ENCODE measurements at regions not wholly inside any gene's neighbourhood (a gene's known extent, or its start where the extent isn't known, plus 50 kb on each side); places are given as distances from the start of the nearest gene placed in this dataset.

DNA sequence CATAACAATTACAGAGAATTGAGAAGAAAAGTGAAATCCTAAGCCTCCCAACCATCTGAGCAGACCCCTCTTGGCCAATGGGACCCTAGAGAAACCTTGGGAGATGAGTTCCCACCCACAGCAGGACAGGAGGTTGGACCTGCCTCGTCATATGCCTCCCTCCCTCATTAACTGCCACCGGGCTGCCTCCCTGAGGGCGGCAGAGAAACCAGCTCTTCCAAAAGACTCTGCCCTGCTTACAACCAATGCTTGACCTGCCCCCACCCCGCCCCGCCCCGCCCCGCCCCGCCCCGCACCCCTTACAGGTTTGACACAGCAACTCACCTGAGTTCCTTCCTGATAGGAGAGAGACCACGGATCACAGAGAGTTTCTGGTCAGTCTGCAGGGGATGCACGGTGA is 86.1 kb downstream of the ADRA2C start:
- DNase-seq (ENCODE audit: low spot score) = no peak

DNA sequence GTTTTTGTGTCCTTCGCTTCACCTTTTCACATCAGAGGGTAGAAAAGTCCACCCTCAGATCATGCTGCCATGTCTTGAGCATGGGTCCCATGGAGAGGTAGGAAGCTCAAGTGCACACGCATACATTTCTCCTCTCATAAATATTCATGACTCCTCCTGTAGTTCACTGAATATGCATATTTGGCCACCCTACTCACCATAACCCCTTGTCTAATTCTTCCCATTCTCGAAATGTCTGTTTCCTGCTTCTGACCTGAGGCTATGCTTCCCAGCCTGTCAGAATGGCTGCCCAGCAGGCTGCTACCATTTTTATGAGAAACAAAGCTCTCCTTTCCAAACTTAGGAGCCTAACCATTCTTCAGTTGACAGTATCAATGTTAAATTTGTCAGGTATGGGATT is 86.5 kb downstream of the ADRA2C start:
- DNase-seq (ENCODE audit: low spot score) = no peak

DNA sequence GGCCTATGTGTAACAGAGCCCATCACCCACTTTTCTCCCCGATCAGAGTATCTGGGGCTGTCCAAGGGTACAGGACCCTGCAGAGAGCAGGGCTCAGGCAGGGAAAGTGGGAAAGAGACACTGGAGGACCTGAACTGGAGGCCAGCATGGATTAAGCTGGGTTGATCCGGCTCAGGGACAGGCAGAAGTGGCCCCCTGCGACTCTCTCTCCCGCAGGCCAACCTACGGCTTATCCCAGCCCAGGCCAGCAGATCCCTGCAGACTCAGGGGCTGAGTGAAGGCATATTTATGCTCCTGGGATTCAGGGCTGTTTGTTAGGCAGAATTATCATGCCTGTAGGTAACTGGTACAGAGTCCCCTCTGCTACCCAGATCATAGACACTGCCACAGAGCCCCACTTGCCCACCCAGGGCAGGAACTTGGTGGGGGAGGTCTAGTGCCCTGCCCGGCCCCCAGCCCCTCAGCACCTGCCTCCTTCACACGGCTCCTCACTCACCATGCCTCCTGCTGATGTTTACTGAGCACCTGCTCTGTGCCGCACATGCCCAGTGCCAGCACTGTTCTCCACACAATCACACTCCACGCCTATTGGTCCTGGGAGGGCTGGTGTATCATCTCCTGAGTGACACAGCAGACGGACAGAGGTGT is 87.3 kb downstream of the ADRA2C start:
- no peak for DNase-seq (ENCODE audit: low spot score)

DNA sequence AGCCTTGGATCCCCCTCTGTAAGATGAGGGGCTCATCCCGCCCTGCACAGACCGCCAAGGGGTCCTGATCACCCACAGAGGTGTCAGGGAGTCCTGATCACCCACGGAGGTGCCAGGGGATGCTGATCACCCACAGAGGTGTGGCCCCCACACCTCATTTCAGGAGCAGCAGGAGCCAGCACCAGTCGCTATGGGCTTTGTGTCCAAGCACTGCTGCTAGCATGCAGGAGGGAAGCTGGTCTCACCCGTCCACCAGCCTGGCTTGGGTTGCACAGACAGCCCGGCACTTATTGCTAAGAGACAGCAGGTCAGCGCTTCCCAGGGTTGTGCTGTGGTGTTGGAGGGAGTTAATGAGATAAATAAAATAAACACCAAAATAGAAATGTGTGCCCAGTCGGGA is 88.5 kb downstream of the ADRA2C start:
- DNase-seq (ENCODE audit: low spot score) = no peak

DNA sequence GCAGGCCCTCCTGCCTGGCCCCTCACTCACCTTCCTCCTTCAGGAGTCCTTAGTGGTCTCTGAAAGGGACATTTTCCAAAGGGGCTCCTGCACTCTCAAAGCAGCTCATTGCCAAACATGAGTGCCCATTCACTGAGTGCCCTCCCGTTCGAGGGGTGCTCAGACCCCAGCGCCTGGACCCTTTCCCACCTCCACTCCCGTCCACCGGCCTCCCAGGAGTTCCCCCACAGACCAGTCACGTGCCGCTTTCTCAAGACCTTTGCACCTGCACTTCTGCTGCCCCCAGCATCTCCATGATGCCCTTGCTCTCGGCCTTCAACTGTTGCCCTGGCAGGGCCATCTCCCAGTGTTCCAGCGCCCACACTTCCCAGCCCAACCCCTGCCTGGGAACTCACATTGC is 89.5 kb downstream of the ADRA2C start:
- no peak for DNase-seq (ENCODE audit: low spot score)

DNA sequence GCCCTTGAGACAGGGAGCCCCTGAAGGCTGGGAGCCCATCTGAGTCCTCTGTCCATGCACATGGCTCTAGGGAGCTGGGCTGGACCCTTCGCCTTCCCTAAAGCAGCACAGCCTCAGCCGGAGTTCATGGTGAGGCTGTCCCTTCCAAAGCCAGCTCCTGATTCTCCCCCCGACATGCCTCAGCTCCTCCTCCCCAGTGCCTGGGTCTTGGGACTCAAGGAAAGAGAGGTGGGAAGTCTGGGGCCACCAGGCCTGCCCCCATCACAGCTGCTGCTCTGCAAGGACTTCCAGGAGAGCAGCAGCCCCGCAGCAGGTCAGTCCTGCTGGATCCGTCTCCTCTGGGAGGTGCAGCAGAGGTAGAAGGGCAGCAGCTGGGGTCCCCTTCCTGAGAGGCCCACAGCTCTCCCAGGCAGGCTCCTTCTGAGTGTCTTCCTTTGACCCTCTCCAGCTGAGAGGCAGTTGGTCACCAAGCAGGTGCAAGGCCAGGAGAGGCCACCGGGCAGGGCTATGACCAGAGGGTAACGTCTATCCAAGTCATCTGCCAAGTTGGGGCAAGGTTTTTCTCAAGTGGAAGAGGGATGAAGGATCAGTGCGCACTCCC is 90.5 kb downstream of the ADRA2C start:
- DNase-seq (ENCODE audit: low spot score) = no peak

DNA sequence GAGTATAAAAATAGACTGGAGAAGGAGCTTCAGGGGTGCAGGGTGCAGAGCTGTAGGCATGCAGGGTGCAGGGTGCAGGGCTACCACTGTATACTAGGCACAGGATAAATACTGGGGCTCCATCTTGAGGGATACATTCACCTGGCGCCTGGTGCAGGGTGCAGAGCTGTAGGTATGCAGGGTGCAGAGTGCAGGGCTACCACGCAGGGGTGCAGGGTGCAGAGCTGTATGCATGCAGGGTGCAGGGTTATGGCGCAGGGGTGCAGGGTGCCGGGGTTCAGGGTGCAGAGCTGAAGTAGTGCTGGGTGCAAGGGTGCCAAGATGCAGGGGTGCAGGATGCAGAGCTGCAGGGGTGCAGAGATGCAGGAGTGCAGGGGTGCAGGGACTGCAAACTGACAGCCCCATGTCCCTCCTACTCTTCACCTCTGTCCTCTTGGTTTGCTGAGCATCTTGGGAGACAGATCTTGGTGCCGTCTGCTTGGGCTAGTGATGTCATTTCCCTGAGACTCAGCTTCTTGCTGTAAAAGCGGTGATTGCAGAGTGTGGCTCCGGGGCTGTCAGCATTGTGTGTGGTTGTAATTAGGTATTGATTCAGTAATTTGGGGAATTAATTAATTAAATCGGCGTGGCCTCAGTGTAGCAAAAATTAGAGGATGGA is 91.2 kb downstream of the ADRA2C start:
- no peak for DNase-seq (ENCODE audit: low spot score)

DNA sequence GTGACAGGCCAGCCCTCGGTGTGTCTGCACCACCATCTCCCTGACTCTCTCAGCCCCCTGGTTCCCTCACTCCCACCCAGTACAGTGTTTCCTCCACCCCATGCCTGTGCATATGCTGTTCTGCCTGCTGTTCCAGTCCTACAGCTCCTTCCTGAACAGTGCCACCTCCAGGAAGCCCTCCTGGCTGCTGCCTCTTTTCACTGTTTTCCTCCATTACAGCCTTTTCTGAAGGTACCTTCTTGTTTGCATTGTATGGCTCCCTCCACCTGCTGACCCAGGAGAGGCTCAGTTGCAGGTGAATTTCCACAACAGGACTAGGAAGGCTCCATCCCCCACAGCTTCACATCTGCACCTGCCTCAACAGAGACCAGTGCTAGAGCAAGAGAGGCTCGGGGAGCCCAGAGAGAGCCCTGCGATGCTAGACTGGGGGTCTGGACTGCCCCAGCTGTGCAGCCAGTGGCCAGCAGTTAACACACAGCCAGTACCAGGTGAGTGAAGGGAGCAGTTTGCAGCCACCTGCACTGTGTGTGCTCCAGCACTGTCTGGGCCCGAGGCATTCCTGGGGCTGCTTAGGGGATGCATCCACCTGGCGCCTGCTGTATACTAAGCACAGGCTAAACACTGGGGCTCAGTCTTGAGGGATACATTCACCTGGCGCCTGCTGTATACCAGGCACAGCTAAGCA is 92.0 kb downstream of the ADRA2C start:
- no peak for DNase-seq (ENCODE audit: low spot score)

DNA sequence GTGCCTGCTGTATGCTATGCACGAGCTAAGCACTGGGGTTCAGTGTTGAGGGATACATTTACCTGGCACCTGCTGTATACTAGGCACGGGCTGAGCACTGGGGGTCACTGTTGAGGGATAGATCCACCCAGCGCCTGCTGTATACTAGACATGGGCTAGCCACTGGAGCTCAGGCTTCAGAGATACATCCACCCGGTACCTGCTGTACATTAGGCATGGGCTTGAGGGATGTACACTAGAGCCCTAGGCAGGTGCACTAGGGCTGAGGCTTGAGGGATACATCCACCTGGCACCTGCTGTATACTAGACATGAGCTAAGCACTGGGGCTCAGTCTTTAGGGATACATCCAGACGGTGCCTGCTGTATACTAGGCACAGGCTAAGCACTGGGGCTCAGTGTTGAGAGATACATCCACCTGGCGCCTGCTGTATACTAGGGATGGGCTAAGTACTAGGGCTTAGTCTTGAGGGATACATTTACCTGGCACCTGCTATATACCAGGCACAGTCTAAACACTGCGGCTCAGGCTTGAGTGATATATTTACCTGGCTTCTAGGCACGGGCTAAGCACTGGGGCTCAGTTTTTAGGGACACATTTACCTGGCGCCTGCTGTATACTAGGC is 92.7 kb downstream of the ADRA2C start:
- no peak for DNase-seq (ENCODE audit: low spot score)

DNA sequence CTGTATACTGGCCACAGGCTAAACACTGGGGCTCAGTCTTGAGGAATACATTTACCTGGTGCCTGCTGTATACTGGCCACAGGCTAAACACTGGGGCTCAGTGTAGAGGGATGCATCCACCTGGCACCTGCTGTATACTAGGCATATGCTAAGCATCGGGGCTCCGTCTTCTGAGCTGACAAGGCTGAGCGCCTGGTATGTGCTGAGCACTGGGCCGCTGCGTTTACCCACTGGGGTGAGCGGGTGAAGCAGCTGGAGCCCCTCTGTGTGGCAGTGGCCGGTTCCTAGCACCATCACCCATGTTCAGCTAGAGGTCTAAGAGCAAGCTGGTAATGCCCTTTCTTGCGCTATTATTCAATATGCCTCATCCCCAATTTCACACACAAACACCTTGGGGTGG is 93.4 kb downstream of the ADRA2C start:
- DNase-seq (ENCODE audit: low spot score) = no peak

DNA sequence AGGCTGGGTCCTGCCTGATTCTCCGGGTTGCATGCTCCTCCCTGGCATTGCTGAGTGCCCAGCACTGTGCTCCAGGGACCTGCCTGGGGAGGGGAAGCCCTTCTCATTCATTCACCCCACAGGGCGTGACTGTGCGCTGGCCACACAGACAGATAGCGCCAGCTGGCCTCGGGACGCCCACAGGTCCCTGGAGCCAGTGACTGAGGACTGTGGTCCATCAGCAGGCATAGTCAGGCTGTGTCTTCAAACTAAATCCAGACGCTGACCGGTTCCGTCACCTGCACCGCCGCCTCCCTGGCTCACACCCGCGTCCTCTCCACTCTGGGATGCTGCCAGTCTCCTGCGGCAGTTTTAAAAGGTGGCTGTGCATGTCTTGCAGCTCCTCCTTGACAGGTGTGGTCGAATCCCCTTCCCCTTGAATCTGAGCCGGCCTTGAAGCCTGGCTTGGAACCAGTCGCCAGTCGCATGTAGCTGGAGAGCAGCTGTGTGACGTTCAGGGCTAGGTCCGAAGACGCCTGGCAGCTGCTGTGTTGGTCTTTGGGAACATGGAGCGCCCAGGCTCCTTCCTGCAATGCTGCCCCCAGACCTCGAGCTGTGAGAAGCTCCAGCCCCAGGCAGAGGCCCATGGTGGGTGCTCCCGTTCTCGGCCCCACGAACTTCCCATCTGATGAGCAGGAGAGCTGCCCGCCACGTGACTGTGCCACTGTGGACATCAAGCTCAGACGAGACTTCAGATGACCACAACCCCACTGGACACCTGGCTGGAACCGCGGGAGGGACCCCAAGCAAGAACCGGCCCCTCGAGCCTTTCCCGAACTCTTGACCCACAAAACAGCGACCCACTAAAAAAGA is 94.1 kb downstream of the ADRA2C start:
- DNase-seq (ENCODE audit: low spot score) = no peak

DNA sequence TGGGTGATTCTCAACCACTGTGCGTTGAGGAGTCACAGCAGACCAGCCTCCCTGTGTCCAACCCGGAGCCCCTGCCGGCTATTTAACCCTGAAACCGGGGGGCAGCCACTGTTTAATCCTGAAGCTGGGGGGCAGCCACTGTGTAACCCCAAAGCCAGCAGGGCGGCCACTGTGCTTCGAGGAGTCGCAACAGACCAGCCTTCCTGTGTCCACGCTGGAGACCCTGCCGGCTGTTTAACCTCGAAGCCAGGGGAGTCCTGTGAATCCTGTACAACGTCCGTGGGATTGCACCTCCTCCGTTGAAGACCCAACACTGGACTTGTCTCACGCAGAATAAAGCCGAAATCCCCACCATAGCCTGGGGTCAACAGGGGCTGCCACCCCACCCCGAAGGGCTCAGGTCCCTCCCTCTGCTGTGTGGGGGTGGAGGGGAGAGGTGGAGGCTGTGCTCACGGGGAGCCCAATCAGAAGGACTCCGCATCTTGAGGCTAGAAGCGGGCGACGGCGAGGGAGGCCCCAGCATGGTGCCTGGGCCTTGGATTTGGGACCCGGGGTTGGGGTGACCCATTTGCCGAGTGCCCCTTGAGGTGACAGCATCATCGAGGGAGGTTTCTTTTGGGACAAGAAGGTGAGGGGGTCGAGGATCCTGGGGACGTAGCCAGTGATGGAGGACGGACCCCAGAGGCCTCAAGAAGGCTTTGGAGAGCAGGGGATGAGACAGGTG is 94.9 kb downstream of the ADRA2C start:
- DNase-seq (ENCODE audit: low spot score) = no peak

DNA sequence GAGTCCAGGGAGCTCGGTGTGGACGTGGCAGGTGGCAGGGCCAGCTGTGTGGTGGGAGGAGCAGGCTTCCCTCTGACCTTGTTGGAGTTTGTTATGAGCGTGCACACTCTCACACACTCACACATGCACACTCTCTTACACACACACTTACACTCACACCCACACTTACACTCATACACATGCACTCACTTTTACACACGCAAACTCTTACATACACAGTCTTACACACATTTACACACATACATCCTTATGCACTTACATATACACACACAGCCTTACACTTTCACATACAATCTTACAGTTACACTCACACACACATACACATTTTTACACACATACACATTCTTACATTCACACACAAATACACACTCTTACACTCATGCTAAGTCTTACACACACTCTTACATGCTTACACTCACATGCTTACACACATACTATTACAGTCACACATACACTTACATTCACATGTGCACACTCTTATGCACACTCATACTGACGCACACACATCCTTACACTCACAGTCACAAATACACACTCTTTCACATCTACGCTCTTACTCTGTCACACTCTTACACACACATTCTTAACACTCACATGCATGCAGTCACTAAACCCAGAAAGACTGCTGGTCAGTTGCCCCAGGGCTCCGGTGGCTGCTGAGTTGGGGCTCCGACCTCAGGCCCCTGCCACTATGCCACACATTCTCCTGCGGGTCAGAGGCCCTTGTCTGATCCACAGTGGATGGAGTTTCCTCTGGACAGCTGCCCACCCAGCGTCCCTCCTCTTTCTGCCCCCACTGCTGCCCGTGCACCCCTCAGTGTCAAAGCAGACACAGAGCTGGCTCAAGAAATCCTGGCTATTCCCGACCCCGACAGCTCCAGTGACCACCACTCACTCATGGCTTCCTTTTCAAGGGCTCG is 95.8 kb downstream of the ADRA2C start:
- no peak for DNase-seq (ENCODE audit: low spot score)

DNA sequence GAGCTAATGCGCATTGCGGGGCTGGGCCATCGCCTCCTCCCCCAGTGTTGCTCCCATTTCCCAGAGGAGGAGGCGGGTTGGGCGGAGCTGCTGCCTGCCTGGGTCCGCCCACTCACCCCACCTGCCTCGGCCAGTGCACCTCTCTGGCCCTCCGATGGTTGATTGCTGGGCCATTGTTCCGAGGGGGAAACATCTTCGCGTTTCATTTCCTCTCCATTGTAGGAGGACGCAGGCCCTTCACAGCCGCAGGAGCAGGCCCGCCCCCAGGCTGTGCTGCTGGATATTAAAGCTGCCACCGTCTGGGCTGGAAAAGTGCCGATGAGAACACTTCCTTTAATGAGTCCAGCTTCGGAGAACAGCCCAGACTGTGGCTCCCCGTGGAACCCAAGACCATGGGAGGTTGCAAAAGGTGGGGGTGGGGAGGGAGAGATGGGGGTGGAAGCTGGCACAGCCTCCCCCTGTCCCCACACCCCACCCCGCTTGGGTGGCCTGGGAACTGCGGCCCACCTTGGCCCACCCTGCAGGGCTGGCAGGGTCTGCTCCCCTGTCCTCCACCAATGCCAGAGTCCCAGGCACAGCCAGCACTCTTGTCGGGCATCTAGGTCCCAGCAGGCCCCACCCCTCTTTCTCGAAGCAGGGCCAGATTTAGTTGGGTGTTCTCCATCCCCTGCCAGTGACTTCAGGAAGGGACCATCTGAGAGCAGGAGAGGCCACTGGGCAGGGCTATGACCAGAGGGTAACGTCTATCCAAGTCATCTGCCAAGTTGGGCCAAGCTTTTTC is 96.6 kb downstream of the ADRA2C start:
- DNase-seq (ENCODE audit: low spot score) = no peak

DNA sequence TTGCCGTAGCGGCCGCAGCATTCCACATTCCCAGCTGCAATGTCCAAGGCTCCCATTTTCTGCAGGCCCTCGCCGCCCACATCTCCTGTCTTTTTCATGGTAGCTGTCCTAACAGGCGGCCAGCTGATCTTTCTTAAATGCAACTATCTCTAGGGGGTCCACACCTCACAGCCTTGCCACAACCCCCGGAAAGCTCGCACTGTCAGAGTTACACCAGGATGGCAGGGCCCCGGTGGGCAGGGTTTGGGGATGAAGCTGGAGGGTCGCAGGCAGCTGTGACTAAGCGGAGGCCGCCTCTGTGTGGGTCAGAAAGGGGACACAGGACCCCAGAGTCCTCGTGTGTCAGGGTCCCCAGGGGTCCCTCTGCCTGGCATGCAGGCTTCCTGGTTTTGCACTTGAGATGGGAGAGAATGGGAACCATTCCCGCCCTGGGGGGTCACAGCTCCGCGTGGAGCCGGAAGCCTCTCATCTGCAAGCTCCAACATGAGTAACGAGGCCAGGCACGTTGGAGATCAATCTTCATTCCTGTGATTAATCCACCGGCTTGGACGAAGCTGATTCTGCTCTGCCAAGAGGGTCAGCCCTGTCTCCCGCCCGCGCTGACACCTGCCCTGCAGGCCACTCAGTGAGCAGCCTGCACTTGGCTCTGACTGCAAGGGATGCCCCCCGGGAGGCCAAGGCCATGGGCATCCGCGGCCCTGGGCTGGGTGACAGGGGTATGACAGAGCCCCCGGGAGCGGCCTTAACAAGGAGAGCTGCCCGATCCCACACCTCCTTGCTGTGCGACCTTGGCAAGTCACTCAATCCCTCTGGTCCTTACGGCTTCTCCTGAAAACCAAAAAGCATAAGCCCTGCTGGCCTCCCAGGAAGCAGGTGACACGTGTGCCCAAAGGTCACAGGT is 97.9 kb downstream of the ADRA2C start:
- DNase-seq (ENCODE audit: low spot score) = no peak

DNA sequence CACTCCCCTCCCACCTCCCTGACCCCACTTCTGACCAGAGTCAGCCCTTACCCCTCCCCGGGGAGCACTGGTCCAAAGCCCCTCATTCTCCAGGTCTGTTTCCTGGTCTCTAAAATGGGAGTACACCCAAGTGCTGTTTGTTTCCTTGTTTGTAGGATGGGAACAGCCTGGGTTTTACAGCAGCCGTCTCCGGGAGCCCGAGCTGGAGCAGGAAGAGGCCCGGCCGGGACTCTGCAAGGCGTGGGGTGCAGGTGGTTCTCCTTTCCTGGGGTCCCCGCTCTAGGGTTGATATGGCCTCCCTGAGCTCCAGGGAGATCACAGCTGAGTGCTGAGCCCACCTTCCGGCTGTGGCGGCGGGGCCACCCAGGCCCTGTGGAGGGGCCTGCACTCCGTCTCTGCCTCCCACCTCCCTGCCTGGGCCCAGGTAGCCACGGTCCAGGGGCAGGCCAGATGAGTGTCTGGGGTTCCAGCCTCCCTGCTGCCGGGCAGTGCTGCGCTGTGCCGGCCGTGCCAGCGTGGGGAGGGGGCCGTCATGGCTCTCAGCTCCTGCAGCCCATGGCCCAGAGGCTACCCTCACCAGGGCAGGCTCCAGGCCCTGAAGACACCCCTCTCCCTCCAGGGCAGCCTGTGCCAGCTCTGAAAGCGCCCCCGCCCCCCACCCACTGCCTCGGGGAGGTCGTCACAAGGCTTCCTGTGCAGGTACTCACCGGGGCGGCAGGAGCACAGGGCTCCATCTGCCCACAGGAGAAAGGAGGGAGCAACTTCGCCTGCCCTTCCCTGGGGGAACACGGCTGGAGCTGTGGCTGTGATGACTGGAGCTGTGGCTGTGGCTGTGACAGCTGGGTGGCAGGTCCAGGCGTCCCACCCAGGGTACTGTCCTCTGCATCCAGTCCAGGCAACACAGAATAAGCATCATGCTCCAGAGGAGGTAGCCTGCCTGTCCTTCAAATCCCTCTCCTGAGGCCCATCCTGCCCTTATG is 98.8 kb downstream of the ADRA2C start:
- no peak for DNase-seq (ENCODE audit: low spot score)

Measured in AG08395 (cell line).